ENCODE measurements at regions not wholly inside any gene's neighbourhood (a gene's known extent, or its start where the extent isn't known, plus 50 kb on each side); places are given as distances from the start of the nearest gene placed in this dataset.

- Histone ChIP-seq H3K9me3 (ENCODE audit: control extremely low read depth in 1 of 3, control insufficient read depth in 2 of 3, insufficient read depth in 1 of 3, low read length in 2 of 3) (peaks cover 0 to 7% (median 3%) of the 10 kb centered on the region in 3 donors), H3K79me2 (ENCODE audit: control insufficient read depth, insufficient read depth, low read length) (no peaks in the 10 kb centered on the region), H3K36me3 (replicated peaks in 1 of 2; ENCODE audit: control extremely low read depth in 1 of 2, control insufficient read depth in 1 of 2, extremely low read depth in 1 of 2, insufficient read depth in 2 of 2, low read length in 1 of 2) (no peaks in the 10 kb centered on the region), H3K4me3 (ENCODE audit: control extremely low read depth in 1 of 5, extremely low read depth in 1 of 5, insufficient read depth in 1 of 5, low read depth in 2 of 5, low read length in 4 of 5) (no peak overlapping the region), H3K27ac (ENCODE audit: low read length in 2 of 2) (peak overlapping the region in 1 of 2 donors; percentile 90), H3K4me2 (replicated peaks; ENCODE audit: low read depth, low read length, poor library complexity, severe bottlenecking) (no peak overlapping the region), H2AFZ (ENCODE audit: insufficient read depth, low read depth, low read length, poor library complexity, severe bottlenecking) (peak overlapping the region; percentile 49), H3K4me1 (ENCODE audit: control insufficient read depth in 2 of 2, insufficient read depth in 2 of 2, low read length in 2 of 2) (peaks cover 61 to 65% of the 10 kb centered on the region in 2 donors), H3K27me3 (replicated peaks in 1 of 4; ENCODE audit: control extremely low read depth in 1 of 4, control insufficient read depth in 3 of 4, insufficient read depth in 4 of 4, low read length in 3 of 4) (no peaks in the 10 kb centered on the region), H4K20me1 (ENCODE audit: control insufficient read depth, insufficient read depth, low read length, poor library complexity, severe bottlenecking) (no peaks in the 10 kb centered on the region), H3K9ac (ENCODE audit: low read length) (no peak overlapping the region)
- TF ChIP-seq, protein P1, sequence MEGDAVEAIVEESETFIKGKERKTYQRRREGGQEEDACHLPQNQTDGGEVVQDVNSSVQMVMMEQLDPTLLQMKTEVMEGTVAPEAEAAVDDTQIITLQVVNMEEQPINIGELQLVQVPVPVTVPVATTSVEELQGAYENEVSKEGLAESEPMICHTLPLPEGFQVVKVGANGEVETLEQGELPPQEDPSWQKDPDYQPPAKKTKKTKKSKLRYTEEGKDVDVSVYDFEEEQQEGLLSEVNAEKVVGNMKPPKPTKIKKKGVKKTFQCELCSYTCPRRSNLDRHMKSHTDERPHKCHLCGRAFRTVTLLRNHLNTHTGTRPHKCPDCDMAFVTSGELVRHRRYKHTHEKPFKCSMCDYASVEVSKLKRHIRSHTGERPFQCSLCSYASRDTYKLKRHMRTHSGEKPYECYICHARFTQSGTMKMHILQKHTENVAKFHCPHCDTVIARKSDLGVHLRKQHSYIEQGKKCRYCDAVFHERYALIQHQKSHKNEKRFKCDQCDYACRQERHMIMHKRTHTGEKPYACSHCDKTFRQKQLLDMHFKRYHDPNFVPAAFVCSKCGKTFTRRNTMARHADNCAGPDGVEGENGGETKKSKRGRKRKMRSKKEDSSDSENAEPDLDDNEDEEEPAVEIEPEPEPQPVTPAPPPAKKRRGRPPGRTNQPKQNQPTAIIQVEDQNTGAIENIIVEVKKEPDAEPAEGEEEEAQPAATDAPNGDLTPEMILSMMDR (IDR thresholded peaks at IDR 0.05) = no peak
- no peak for TF ChIP-seq EZH2 (IDR thresholded peaks at IDR 0.05; ENCODE audit: borderline replicate concordance, insufficient read depth, low read depth, low read length, poor library complexity, severe bottlenecking)
- Mint-ChIP-seq H3K4me3 (peak overlapping the region; percentile 62), H3K4me1 (peaks cover 74% of the 10 kb centered on the region), H3K9me3 (ENCODE audit: insufficient read depth) (no peaks in the 10 kb centered on the region), H3K27me3 (no peaks in the 10 kb centered on the region), H3K27ac (peak overlapping the region; percentile 97)
- intact Hi-C loops (cut with micrococcal nuclease) = loop anchor here (5.0 kb wide), 2 partner anchors 62 to 1088 kb away; partner anchors contain the start of genes ASB7 and LINS1
- WGBS (ENCODE audit: insufficient coverage) = 17% methylated on average over 3 of the region's 5 CpGs
- ATAC-seq (ENCODE audit: low read depth) (no peak), DNase-seq (peak; percentile 41)
- ChIA-PET POLR2A (no interaction called here), CTCF (interaction anchor here (1.3 to 5.3 kb wide), 4 partner anchors 12 to 190 kb away, joined by 3 to 41 read pairs (median 12); no protein-coding TSS in a partner anchor)
These were observed 51.5 kb upstream of the MEF2A start for GRCh38 chr15:99514306-99514705.
